PFSK-1 (cell line): ENCODE measurements at regions not wholly inside any gene's neighbourhood (a gene's known extent, or its start where the extent isn't known, plus 50 kb on each side); places are given as distances from the start of the nearest gene placed in this dataset.

Experiments used
- FOXP2 ChIP-seq: optimal IDR thresholded peaks from 2 replicates; pipeline ENCODE3; 2011; ENCODE audit warnings: borderline replicate concordance, control low read depth, inconsistent platforms; ENCODE audit not compliant: insufficient read depth; ENCODE audit errors: extremely low read length, extremely low read depth
- POLR2AphosphoS5 ChIP-seq: IDR thresholded peaks from 2 replicates; pipeline ENCODE4 v1.6.1; 2012; ENCODE audit warnings: low read depth, mild to moderate bottlenecking, control low read depth, low read length, moderate library complexity
- REST ChIP-seq, 2 experiments: IDR thresholded peaks; 2 replicates each; pipeline versions ENCODE4 v1.6.1 to v1.8.0; 2011 to 2012; ENCODE audit warnings: low read depth in 2 of 2, low read length in 2 of 2, control low read depth in 1 of 2, inconsistent platforms in 1 of 2, mild to moderate bottlenecking in 1 of 2, moderate library complexity in 1 of 2; ENCODE audit not compliant: insufficient read depth in 1 of 2
- SIN3A ChIP-seq: IDR thresholded peaks from 2 replicates; pipeline ENCODE4 v1.6.1; 2012; ENCODE audit warnings: mild to moderate bottlenecking, low read length, moderate library complexity, borderline replicate concordance; ENCODE audit not compliant: insufficient read depth
- TAF1 ChIP-seq: IDR thresholded peaks from 2 replicates; pipeline ENCODE4 v1.6.1; 2012; ENCODE audit warnings: low read length, control low read depth, borderline replicate concordance; ENCODE audit not compliant: insufficient read depth

GRCh38 chr6:19320111-19320581 is 517.0 kb upstream of the ID4 start:
- no peak for TF ChIP-seq TAF1
- no peak for TF ChIP-seq SIN3A
- TF ChIP-seq REST (IDR thresholded peaks at IDR 0.05; ENCODE audit: insufficient read depth in 1 of 2, low read depth in 2 of 2, low read length in 2 of 2) = no peak

GRCh38 chr6:19322691-19323485 is 514.3 kb upstream of the ID4 start:
- TF ChIP-seq SIN3A (no peak), POLR2AphosphoS5 (no peak), REST (IDR thresholded peaks at IDR 0.05; ENCODE audit: insufficient read depth in 1 of 2, low read depth in 2 of 2, low read length in 2 of 2) (no peak), FOXP2 (no peak), TAF1 (no peak)

- TF ChIP-seq REST (IDR thresholded peaks at IDR 0.05; ENCODE audit: insufficient read depth in 1 of 2, low read depth in 2 of 2, low read length in 2 of 2) (no peak), SIN3A (no peak), FOXP2 (no peak), POLR2AphosphoS5 (no peak), TAF1 (no peak)
Observed at GRCh38 chr6:19324376-19324775, 512.8 kb upstream of the ID4 start.

- TF ChIP-seq REST (IDR thresholded peaks at IDR 0.05; ENCODE audit: insufficient read depth in 1 of 2, low read depth in 2 of 2, low read length in 2 of 2) (no peak), SIN3A (no peak), TAF1 (no peak), POLR2AphosphoS5 (no peak), FOXP2 (no peak)
Observed at GRCh38 chr6:19325335-19325789, 511.8 kb upstream of the ID4 start.

GRCh38 chr6:19327241-19327640 is 509.9 kb upstream of the ID4 start:
- no peak for TF ChIP-seq POLR2AphosphoS5
- no peak for TF ChIP-seq TAF1
- no peak for TF ChIP-seq REST (IDR thresholded peaks at IDR 0.05; ENCODE audit: insufficient read depth in 1 of 2, low read depth in 2 of 2, low read length in 2 of 2)
- no peak for TF ChIP-seq SIN3A
- no peak for TF ChIP-seq FOXP2
